ENCODE measurements at regions not wholly inside any gene's neighbourhood (a gene's known extent, or its start where the extent isn't known, plus 50 kb on each side); places are given as distances from the start of the nearest gene placed in this dataset.

GRCh38 chr2:79368116-79368630 lies 144.7 kb upstream of the CTNNA2 start:
- TF ChIP-seq POLR2AphosphoS5 (IDR thresholded peaks at IDR 0.05; ENCODE audit: low read depth, low read length) (no peak), TAF1 (IDR thresholded peaks at IDR 0.05; ENCODE audit: borderline replicate concordance, low read depth, low read length) (no peak), POLR2A (IDR thresholded peaks at IDR 0.05; ENCODE audit: low read depth, low read length) (no peak)
